ENCODE measurements at regions not wholly inside any gene's neighbourhood (a gene's known extent, or its start where the extent isn't known, plus 50 kb on each side); places are given as distances from the start of the nearest gene placed in this dataset.

GRCh38 chr14:48229091-48229490, 553.7 kb upstream of the MDGA2 start:
- Histone ChIP-seq H3K27me3 (ENCODE audit: insufficient read depth, low read length) (no peaks in the 10 kb centered on the region), H3K79me2 (ENCODE audit: insufficient read depth, low read length) (no peaks in the 10 kb centered on the region), H3K9me2 (ENCODE audit: insufficient read depth) (no peaks in the 10 kb centered on the region), H3K36me3 (ENCODE audit: control insufficient read depth in 1 of 2, insufficient read depth in 2 of 2, low read length in 2 of 2) (no peaks in the 10 kb centered on the region), H2AFZ (ENCODE audit: low read depth, low read length, poor library complexity, severe bottlenecking) (no peak overlapping the region), H3K9me3 (ENCODE audit: control insufficient read depth in 1 of 2, insufficient read depth in 1 of 2, low read depth in 1 of 2, low read length in 2 of 2) (no peaks in the 10 kb centered on the region; a peak in 1 of 4 replicates), H3K4me1 (ENCODE audit: control insufficient read depth in 1 of 2, insufficient read depth in 2 of 2, low read length in 2 of 2) (no peaks in the 10 kb centered on the region), H3K4me3 (replicated peaks in 1 of 2; ENCODE audit: low read depth in 1 of 2, low read length in 2 of 2) (no peak overlapping the region), H4K20me1 (ENCODE audit: insufficient read depth) (no peaks in the 10 kb centered on the region), H3K9ac (ENCODE audit: low read length) (no peak overlapping the region), H3K27ac (ENCODE audit: low read depth, low read length) (no peak overlapping the region), H3K4me2 (ENCODE audit: low read length) (no peak overlapping the region)
- DNase-seq (ENCODE audit: low read depth, low spot score) (no peak), ATAC-seq (no peak)
- no TSS peak for BruUV-seq (replicated peaks)
- TF ChIP-seq SIN3A (IDR thresholded peaks at IDR 0.05; ENCODE audit: low read depth), result no peak
- TF ChIP-seq POLR2A (IDR thresholded peaks at IDR 0.05; ENCODE audit: borderline replicate concordance, extremely low read depth, insufficient read depth, insufficient read length), result no peak
- no peak for TF ChIP-seq RAD21 (IDR thresholded peaks at IDR 0.05; ENCODE audit: low read depth)
- no peak for TF ChIP-seq MAX (IDR thresholded peaks at IDR 0.05)
- no peak for TF ChIP-seq REST (IDR thresholded peaks at IDR 0.05; ENCODE audit: low read depth)
- no peak for TF ChIP-seq ELF1 (IDR thresholded peaks at IDR 0.05; ENCODE audit: borderline replicate concordance, low read depth)
- no peak for TF ChIP-seq JUND (IDR thresholded peaks at IDR 0.05)
- no peak for TF ChIP-seq YY1 (IDR thresholded peaks at IDR 0.05; ENCODE audit: extremely low read depth, insufficient replicate concordance, low read depth, low read length)
- TF ChIP-seq EGR1 (IDR thresholded peaks at IDR 0.05; ENCODE audit: low read depth), result no peak
- ChIA-PET POLR2A (no interaction called here), RAD21 (ENCODE audit: low non-redundant PET in 1 of 2, low total read pairs in 2 of 2, uncharacterized antibody in 2 of 2, unreplicated experiment in 2 of 2) (no interaction called here), CTCF (no interaction called here)
- intact Hi-C loops (cut with micrococcal nuclease), result no loop called here
